NCI-H1694 (cell line): ENCODE measurements at regions not wholly inside any gene's neighbourhood (a gene's known extent, or its start where the extent isn't known, plus 50 kb on each side); places are given as distances from the start of the nearest gene placed in this dataset.

ENCODE experiments used
- DNase-seq: peaks from one replicate; lab custom pipeline; 2025; lab: John Stamatoyannopoulos, UW

DNA sequence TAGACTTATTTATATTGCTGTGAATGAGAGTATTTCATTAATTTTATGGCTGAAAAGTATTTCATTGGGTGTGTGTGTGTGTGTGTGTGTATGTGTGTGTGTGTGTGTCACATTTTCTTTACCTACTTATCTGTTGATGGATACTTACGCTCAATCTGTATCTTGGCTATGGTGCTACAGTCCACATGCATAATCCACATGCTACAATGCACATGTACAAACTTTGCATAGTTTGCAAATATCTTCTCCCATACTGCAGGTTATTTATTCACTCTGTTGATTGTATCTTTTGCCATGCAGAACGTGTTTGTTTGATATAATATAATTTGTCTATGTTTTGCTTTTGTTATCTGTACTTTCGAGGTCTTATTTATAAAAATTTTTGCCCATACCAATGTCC lies 167.8 kb downstream of the RAB28 start:
- DNase-seq: no peak

GRCh38 chr4:13313856-13314255 lies 170.3 kb downstream of the RAB28 start:
- DNase-seq: no peak

DNA sequence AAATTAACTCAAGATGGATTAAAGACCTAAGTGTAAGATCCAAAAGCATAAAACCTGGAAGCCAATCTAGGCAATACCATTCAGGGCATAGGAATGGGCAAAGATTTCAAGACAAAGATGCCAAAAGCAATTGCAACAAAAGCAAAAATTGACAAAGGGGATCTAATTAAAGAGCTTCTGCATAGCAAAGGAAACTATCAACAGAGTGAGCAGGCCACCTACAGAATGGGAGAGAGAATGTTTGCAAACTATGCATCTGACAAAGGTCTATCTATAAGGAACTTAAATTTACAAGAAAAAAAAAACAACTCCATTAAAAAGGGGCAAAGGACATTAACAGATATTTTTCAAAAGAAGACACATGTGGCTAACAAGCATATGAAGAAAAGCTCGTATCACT lies 171.9 kb downstream of the RAB28 start:
- no peak for DNase-seq

DNA sequence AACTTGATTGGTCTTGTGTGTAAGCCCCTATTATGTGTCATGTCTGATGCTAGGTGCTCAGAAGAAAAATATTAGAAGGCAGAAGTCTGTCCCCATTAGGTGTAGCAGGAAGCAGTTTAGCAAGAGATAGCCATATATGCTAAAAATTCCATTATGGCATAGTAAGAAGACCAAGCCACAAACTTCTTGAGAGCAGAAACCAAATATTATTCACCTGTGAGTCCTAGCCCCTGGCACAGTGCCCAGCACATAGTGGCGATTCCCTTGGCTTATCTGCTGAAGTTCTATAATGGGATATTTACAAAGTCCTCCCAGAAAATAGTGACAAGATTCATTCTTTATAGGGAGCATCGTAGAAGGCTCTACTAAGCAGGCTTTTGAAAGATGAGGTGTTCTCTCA lies 174.4 kb downstream of the RAB28 start:
- DNase-seq: no peak

DNA sequence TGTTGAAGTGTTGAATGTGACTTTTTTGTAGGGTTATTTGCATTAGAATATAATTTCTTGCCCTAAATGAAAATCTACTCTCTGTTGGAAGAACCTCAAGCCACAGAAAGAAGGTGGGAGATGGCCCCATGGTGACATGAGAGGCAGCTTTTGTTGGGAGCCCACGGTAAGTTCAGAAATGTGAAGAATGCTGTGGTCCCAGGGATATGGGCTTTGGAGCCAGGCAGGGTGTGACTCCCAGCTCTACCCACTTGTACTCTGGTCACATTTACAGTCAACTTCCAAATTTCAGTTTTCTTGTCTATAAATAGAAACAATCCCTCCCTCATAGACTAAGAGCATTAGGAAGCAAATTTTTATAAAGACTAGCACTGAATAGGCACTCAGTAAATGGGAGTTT lies 177.8 kb downstream of the RAB28 start:
- DNase-seq: no peak

- DNase-seq: no peak
Observed at GRCh38 chr4:13302876-13303275, 181.3 kb downstream of the RAB28 start.

DNA sequence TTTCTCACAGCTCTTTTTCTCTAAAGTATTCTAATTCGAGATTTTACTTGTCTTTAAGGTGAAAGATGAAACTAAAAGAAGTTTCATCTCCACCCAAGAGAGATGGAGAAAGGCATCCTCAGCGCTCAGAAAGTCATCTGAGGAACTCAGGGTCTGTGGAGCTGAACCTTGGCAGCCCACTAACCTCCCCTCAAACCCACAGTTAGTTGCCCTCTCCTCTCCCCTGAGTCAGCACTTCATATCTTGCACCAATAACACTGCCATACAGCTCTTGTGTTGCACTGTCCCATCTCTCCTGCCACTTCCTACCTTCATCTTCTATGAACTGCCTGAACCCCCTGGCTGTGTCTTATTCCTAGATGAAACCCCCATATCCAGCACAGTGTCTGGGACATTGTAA lies 184.8 kb downstream of the RAB28 start:
- DNase-seq: no peak

GRCh38 chr4:13298655-13299054 lies 185.5 kb downstream of the RAB28 start:
- DNase-seq: no peak

DNA sequence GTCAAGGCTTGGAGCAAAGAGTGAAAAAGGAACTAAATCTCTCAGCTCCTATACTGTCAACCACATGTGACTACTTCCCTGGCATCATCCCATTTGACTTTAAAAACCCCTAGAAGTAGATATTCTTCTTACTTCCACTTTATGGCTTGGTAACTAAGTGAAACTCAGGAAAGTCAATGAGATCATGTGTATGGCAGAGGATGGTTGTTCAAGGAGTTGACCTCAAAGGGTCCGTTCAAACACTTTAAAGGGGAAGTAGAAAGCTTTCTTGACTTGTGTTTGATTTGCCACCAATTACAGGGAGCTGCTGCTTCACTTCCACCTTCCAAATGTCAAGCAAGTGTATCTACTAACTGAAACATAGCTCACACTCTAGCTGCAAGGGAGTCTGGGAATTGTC lies 187.2 kb downstream of the RAB28 start:
- no peak for DNase-seq

DNA sequence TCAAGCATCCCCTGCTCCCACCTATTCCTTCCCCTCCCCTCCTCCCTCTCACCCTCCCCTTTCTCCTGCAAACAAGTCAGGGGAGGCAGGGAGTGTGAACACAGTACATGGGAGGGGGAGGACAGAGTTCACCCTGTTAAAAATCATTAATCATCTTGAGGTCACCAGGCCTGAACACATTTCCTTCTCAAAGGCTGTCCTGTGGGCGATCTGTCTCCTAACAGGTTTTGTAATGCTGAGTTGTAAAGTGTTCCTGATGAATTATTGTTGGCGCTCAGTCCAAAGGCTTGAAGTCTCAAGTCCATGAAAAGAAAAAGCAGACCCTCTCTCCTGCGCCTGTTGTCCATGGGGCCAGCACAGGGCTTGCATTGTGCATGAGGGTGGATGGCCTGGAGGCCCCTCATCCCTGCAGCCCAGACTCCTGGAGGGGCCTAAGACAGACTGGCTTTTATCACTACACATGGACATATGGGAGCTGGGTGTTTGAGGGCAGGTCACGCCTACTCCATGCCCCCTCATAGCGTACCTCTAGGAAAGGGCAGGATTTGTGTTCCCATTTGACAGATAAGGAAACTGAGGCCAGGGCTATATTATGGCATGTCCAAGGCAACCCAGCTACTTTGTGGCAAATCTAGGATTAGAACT lies 189.1 kb downstream of the RAB28 start:
- no peak for DNase-seq

DNA sequence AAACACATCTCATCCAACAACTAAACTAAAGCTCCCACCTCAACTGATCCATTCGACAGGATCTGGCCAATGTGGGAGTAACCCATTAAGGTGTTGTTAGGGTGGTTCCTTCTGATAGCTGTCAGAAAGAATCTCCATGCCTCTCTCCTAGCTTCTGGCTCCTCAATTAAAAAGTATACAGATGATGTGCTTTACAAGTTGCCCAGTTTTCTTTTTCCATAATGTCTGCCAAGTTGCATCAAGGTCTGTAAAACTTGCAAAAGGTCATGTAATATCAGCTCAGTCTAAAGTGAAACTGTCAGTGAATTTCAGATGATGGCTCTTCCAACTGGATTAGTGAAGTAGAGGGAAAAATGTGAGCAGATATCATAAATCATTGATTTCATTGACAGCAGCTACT lies 191.8 kb downstream of the RAB28 start:
- DNase-seq: no peak

DNA sequence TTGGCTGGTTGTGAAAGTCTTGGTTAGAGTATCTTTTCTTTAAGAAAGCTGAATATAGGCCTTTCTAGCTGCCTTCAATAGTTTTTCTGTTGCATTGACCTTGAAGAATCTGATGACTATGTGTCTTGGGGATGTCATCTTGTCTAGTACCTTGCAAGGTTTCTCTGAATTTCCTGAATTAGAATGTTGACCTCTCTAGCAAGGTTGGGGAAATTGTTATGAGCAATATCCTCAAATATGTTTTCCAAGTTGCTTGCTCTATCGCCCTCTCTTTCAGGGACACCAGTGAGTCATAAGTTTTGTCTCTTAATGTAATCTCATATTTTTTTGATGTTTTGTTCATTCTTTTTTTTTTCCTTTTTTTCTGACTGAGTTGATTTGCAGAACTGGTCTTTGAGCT lies 194.7 kb downstream of the RAB28 start:
- DNase-seq: no peak

DNA sequence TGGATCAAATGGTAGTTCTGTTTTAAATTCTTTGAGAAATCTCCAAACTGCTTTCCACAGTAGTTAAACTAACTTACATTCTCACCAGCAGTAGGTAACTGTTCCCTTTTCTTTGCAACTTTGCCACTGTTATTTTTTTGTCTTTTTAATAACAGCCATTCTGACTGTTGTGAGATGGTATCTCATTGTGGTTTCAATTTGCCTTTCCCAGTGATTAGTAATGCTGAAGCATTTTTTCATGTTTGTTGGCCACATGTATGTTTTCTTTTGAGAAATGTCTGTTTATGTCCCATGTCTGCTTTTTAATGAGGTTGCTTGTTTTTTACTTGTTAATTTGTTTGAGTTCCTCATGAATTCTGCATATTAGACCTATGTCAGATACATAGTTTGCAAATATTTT lies 198.8 kb downstream of the RAB28 start:
- no peak for DNase-seq

GRCh38 chr4:13284932-13285331 lies 199.2 kb downstream of the RAB28 start:
- no peak for DNase-seq

DNA sequence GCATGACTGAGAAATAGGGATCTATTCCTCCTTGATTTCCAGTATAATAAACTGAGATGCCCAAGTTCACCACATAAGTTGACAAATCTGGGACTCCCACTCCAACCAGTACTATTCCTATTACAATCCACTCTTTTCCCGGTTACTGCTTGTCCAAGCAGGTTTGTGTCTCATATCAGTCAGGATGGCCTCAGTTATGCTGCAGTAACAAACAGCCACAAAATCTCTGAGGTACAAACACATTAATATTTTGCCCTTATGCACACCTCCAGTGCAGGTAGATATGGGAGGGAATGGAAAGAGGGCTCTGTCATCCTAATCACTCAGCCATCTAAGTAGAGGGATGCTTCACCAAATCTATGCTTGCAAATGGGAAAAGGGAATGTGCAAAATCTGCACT lies 207.8 kb downstream of the RAB28 start:
- no peak for DNase-seq

DNA sequence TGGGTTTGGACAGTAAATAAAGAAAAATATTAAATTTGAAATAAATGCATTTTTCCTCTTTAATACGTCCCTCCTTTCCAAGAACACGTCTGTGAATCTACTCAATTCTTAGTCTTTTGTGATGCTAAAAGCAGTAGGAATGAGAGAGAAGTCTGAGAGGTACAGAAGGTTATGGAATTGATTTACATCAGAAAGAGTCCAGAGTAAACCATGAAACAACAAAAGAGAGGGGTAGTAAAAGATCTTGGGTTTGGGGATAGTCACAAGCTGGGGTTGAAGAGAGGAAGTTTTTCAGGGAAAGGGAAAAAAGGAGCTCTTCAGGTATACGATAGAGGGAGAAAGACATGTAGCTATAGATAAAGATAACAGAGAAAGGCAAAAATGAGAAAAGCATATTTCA lies 215.4 kb downstream of the RAB28 start:
- no peak for DNase-seq

GRCh38 chr4:13268165-13268564 lies 216.0 kb downstream of the RAB28 start:
- no peak for DNase-seq

GRCh38 chr4:13267091-13267490 lies 217.0 kb downstream of the RAB28 start:
- no peak for DNase-seq

DNA sequence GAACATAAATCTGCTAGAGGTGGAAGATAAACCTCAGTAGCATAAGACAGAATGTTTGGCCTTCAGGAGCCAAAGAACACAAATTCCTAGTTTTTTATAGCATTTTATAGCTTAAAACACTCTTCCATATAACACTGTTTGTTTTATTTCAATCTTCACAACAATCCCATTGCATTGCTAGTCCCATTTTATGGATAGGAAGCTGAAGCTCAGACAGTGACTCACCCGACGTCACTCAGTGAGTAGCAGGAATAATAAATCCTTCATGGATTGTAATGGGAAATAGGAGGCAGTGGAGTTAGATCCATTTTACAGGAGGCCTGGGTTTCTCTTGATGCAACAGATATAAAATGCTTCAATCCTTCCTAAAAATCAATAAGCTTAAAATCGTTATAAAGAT lies 217.5 kb downstream of the RAB28 start:
- DNase-seq: no peak

- DNase-seq: no peak
Observed at GRCh38 chr4:13263967-13264525, 220.1 kb downstream of the RAB28 start.

GRCh38 chr4:13262816-13263215 lies 221.3 kb downstream of the RAB28 start:
- no peak for DNase-seq

DNA sequence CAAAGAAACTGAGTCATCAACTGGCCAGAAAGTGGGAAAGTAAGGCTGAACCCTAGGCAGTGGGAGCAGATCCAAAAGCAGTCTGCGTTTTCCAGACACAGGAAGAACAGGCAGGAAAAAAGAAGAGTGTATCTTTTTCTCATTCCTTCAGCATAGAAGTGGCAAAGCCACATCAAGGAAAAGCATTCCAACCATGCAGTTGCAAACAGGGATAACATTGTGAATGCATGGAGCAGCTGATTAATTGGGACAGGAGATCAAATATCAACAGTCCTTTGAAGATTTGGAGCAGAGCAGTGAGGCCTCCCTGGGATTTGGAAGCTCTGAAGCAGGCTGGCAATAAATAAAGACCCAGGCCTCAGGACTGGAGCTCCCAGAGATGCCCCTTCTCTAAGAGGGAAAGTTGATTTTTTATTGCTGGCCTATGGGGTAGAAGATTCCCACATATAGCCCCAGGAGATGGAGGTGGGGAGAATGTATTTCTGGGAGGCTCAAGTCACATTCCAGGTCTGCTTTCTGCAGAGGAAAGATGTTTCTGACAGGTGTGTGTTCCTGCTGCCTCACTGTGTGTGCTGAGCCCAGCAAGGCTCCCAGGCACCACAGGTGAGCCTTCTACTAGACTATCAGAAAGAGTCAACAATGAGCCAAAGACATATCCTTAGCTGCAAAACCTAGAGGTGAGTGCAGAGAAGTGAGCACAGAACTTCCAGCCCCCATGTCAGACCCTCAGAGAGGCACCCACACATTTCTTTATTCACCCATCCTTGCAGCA lies 222.5 kb downstream of the RAB28 start:
- DNase-seq: no peak

DNA sequence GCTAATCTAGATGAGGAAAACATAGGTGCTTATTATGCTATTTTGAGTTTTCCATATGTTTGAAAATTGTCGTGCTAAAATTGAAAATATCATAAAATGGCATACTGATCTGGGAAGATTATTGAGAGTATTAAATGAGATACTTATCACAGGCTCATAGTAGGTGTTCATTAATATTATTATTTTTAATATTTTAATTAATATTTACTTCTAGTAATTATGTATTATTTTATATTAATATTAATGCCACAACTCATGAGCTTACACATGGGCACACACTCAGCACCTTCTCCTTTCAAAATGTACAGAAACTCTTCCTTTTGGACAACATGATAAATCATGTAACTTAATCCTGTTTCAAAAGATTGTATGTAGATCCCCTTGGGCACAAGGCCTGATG lies 223.6 kb downstream of the RAB28 start:
- no peak for DNase-seq

- DNase-seq: no peak
Observed at GRCh38 chr4:13250263-13250662, 233.9 kb downstream of the RAB28 start.
